NOMO-1 treated with DMSO at 0.1 percent for 48 hours (cell line): ENCODE measurements at regions not wholly inside any gene's neighbourhood (a gene's known extent, or its start where the extent isn't known, plus 50 kb on each side); places are given as distances from the start of the nearest gene placed in this dataset.
"Not testable (repeated sequence)": the region's sequence is repeated elsewhere in the genome, so short reads cannot be mapped to it uniquely, and the experiment has no call there.

ENCODE experiments used
- DNase-seq: peaks from one replicate; lab custom pipeline; 2025; ENCODE audit not compliant: unreplicated experiment; lab: John Stamatoyannopoulos, UW

DNA sequence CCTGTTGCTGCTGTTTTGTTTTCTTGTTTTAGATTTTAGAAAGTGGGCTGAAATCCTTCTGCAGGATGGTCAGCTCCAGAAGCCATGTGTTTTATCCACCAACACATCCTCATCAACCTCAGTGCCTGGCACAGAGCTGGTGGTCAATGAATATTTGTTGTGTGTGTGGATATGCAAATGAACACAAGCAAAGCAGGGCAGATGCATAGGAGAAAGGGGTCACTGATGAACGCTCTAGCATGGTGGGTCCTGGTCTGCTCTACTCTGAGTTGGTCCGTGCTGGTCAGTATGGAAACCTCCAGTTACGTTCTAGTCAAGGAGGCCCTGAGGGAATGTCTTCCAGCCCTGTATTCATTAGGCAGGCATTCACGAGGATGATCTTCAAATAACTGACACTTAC, 682.5 kb downstream of the QKI start:
- DNase-seq = no peak

DNA sequence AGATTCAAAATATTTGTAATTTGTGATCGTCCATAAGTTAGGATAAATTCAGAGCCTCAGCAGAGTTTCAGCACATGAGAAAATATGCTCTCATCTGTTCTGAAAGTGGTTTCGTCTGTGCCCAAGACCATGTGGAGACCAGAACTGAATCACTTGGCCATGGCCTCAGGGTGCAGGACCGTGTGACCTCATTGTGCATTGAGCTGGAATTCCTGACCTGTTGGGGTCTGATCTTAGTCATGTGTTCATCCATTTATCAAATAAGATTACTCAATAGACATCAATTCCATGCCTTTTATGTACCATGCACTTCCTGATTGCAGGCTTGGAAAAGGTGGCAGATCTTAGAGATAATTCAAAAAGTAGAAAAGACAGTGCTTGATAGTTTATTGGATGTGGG, 680.5 kb downstream of the QKI start:
- DNase-seq = no peak

DNA sequence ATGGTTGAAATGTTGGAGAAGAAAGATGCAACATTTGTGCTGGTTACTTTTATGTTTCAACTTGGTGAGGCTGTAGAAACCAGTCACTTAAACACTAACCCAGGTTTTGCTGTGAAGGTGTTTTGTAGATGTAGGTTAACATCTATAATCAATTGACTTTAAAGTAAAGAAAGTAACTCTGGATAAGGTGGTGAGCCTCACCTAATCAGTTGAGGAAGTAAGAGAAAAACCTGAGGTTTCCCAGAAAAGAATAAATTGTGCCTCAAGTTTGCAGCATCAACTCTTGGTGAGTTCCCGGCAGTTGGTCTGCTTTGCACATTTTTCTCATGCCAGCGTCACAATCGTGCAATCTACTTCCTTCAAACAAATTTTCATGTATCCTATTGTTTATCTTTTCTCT, 673.4 kb downstream of the QKI start:
- DNase-seq = no peak

DNA sequence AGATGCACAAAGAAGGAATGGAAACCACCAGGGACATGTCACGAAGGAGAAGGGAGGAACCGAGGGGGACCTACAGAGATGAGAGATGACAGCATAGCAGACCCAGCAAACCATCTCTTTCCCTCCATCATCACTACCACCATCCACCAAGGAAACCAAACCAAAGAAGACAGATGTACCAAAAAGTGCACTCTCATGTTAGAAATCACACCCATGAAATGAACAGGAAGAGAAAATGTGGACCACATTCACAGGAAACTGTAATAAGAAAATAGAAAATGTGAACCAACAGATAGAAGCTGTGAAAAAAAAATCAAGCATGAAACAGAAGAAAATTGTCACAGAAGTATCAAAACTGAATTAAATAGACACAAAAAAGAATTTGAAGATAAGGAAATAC, 672.7 kb downstream of the QKI start:
- DNase-seq = no peak

DNA sequence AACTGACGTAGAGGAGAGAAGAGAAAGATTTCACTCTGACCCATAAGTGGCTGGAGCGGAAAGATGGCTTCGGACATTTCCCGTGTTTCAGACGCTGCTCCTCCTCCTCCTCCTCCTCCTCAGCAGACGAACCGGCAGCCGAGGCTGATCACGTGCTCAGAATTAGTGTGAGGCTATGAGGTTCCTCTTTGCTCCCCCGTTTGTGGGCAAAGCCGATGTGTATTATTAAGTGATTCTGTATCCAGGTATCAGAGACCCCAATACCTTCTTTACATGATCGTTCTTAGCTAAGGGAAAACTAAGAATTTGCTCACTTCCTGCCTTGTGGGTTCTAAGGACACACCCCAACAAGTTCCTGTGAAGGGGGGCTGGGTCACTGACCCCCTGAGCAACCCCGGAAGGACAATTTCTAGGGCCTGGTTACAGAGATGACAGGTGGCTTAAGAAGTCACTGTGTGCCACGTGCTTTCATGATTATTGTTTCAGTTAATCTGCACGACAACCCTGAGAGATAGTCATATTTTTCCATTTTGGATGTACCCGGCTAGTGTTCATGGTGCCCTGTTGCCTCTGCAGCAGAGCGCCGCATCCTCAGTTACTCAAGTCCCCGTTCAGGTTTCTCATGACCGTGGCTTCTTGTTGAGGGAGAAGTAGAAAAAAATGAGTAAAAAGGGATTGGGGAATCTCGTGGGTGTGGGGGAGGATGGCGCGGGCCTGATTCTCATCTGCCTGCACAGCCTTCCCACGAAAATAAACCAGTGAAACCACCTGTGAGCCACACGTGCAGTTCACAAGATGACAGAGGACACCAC, 671.8 kb downstream of the QKI start:
- no peak for DNase-seq

DNA sequence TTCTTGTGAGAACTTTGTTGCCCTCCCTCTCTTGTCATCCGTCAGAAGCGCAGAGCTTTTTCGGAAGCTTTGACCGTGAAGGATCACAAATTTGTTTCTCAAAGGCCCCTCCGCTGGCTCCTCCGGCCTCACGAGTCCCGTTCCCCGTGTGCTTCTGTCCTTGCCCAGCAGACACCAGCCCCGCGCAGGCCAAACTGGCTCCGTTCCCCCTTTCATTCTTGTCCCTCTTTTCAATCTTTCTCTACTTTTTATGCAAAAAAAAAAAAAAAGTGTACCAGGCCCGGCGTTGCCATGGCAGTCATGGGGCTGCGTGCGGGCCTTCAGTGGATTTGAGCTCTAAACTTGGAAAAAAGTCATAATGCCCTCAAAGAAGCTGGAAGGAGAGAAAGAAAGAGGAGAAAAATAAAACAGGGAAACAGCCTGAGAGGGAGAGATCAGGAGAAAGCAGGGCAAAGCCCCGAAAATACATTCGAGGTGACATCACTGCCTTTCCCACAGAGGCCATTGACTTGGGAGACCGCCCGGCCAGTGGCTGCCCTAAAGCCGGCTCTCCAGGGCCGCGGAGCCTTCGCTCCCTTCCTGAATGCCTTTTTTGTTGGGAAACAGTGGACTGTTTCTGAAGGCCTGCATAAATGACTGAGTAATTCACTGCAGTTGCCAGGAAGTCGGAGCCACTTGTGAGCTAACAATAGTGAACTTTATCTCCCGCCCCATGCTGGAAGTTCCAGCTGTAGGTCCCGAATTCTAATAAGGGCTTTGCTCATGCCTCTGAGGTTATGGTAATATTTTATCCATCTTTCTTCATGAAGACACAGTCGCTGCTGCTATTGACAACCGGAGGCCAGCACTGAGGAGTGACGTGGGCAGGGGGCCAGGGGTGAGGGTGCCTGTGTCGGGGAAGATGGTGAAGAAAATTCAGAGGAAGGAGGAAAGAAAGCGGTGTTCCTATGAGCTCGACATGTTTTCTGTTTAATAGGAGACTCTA, 670.9 kb downstream of the QKI start:
- DNase-seq = no peak

DNA sequence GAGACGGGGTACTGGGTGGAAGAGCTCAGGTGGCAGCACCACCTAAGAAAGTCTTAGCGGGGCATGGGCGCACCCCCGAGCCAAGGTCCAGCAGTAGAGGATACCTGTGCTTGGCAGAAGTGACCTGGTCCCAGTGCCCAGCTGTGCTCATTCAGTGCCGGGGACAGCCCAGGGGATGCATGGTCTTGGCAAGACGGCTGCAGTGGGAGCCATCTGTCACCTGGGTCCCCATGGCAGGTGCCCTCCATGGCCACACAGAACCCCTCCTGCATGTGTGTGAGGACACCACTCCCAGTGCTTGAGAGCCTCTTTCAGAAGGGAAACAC, 664.7 kb downstream of the QKI start:
- no peak for DNase-seq

DNA sequence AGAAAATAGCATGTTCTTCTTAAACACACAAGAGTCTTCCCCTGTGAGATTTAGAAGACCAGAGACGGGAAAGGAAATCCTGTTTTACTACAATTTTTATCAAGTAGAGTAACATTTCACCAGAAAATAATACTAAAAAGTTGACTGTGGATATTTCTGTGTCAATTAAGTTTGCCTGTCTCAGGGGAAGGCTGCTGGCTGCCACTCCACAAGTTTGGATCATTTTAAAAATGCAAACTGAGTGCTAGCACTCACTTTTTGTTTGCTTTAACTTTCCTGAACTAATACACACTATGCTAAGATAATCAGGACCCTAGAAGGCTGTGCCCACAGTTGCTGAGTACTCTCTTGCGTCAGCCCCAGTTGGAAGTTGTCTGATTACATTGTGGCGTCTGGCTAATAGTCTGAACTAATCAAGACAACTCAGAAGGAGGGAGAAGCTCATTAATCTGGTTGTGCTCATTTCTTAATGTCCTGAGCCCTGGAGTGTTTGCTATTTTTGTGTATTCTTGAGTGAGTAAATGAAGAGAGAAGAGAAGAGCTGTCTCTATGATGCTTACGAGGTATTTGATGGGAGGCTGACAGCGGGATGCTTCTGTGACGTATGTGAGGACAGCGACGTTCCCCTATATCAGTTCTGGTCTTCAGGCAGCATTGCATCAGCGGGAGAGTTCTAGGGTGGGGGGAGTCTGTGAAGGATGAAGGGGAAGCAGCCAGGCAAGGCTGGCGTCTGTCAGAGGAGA, 664.2 kb downstream of the QKI start:
- DNase-seq = no peak

DNA sequence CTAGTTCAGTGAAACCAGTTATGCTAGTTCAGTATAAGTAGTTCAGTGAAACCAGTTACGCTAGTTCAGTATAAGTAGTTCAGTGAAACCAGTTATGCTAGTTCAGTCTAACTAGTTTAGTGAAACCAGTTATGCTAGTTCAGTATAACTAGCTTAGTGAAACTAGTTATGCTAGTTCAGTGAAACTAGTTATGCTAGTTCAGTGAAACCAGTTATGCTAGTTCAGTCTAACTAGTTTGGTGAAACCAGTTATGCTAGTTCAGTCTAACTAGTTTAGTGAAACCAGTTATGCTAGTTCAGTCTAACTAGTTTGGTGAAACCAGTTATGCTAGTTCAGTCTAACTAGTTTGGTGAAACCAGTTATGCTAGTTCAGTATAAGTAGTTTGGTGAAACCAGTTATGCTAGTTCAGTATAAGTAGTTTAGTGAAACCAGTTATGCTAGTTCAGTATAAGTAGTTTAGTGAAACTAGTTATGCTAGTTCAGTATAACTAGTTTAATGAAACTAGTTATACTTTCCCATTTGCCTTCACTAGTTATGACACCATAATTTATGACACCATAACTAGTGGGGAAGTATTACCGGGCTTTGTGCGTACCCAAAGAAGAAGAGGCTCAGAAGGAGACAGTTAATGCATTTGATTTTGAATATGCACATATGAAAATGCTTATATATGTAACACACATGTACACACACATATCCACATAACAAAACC, 662.5 kb downstream of the QKI start:
- not testable (repeated sequence) for DNase-seq

DNA sequence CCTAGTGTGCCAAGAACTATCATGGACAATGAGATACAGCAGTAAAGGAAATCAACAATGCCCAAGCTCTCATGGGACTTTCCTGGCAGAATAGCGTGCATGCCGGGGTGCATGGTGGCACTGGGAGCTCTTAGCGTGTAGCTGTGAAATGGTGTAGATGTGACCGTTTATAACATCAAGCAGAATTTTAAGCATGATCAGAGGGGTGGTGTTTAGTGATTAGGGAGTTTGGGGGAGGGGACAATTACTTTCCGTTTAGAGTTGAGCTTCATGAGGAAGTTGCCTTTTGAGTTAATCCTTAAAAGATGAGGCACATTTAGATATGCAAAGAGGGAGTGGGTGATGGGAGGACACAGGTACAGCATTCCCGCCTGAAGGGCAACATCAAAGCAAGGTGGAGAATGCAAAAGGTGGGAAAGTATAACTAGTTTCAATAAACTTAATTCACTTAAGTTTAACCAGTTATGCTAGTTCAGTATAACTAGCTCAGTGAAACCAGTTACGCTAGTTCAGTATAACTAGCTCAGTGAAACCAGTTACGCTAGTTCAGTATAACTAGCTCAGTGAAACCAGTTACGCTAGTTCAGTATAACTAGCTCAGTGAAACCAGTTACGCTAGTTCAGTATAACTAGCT, 661.6 kb downstream of the QKI start:
- no peak for DNase-seq

DNA sequence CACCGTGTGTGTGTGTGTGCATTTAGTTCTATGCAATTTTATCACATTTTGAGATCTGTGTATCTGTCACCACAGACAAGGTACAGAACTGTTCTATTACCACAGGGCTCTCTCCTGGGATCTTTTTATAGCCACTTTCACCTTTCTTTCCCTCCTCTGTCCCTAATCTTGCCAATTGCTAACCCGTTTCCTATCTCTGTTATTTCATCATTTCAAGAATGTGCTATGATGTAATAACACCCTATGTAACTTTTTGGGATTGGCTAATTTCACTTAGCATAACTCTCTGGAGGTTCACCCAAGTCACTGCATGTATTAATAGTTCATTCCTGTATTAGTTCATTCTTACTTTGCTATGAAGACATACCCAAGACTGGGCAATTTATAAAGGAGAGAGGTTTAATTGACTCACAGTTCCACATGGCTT, 657.7 kb downstream of the QKI start:
- DNase-seq = no peak

DNA sequence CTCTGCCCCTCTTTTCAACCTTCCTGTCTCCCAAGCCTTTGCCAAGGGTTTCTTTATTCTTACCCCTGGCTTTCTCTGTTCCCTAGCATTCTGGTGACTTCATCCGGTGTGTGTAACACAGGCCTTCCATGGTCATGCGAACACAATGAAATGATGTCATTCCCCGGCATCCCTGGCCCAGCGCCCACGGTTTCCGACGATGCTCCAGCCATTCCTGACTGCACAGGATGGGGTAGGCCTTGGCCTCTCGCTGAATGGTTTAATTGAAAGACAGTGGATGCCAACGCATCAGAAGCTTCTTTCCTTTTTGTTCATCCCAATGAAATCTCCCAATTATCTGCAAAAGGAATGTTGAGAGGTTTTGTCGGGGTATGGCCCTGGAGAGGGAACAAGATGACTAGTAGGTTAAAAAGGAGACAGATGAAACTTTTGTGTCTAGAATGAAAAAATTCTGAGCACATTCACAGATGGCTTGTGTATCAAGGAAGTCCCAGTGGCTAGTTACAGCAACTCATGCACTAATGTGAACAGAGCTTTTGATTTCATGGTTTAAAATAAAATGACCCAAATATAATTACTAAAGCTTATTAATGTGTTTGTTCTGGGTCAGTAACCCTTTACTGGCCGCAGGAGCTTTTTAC, 655.0 kb downstream of the QKI start:
- no peak for DNase-seq

DNA sequence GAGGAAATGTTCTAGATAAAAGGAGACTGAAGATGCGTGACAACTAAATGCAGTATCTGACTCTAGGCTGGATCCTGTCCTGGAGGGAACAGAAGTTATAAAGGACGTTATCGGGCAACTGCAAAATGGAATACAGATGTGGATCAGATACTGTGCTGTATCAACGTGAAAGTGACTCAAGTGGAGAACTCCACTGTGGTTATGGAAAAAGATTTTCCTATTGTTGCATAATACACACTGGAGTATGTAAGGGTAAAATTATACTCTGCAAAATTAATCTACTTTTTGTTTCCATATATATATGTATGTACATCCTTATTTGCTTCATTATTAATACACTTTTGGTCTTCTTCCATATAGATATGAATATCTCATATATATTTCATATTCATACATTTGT, 654.0 kb downstream of the QKI start:
- DNase-seq = no peak

DNA sequence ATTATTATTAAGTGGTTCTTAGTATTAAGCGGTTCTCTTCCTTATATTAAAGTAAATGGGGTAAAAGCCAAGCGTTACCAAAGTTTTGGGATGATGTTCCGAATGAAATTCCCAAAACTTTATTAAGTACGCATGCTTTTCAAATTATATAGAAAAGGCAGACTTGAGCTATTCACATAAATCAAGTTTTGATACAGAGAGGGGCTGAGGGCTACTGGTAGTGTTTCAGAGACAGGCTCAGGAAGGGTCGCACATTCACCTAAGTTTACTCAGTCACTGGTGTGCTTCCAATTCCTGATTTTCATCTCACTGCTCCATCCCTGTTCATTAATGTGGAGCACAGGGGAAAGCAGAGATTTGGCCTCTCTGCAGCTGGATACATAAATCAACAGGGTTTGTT, 652.2 kb downstream of the QKI start:
- no peak for DNase-seq

DNA sequence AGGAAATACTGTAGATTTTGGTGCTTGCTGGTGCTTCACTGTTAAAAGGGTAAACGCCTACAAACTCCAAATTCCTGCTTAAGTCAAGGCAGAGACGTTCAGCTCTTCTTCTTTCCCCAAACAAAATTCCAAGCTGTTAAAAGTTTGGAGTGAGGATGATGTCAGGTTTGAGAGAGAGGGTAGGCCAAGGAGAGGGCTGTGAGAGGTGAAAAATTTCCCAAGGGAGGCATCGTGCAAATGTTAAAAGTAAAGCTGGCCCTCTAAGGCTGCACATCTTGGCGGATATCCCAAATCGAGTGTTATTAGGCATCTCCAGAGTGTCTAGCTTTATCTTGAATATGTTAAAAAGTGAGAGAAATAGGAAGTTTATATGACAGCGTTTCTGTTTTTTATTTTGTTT, 651.8 kb downstream of the QKI start:
- no peak for DNase-seq

DNA sequence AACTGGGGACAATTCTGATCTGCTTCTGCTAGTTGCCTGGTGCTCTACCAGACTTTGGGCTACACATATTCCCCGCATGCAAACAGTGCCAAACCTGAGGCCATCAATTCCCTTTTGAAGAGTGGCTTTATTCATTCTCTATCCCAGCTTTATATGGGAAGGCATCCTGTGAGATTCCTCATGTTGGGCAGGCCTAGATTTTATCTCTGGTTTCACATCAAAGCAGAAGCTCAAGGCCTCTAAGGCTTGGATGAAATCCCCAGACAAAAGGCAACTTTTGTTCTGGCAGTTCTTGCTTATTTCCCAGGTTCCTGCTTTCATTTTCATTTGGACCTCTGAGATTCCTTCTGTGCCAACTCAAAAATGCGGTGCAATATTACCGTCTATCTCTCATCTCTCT, 648.8 kb downstream of the QKI start:
- DNase-seq = no peak

DNA sequence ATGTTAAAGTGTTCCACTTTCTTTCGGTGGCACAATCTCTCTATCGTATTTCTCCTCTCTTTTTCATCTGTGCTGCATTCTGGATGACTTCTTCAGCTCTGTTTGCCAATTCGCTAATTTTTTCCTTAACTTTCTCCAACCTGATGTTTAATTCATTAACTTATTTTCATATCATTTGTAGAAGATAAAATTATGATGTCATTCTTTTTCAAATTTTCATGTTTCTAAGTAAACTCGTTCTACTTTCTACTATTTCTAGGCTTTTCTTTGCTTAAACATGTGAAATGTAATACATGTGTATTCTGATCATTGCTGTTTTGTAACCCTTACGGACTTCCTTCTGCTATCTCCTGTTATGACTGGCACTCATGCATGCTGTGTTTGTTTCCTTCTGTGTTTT, 648.4 kb downstream of the QKI start:
- DNase-seq = no peak

DNA sequence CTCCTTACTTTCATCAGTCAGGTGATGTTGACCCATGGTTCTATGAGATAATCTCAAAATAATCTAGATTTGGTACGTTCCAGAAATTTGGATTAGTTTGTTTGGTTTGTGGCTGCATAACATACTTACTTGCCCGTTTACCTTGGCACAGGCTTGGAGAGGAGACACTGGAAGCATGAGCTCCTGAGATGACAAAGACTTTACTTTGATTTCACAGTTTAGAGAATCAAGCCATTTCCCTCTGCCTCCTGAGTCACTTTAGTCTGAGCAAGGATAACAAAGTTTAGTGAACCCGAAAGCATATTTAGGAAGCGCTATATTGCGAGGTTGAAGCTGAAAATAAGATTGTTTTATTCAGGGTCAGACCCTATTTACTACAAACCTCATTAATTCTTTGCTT, 643.4 kb downstream of the QKI start:
- no peak for DNase-seq

DNA sequence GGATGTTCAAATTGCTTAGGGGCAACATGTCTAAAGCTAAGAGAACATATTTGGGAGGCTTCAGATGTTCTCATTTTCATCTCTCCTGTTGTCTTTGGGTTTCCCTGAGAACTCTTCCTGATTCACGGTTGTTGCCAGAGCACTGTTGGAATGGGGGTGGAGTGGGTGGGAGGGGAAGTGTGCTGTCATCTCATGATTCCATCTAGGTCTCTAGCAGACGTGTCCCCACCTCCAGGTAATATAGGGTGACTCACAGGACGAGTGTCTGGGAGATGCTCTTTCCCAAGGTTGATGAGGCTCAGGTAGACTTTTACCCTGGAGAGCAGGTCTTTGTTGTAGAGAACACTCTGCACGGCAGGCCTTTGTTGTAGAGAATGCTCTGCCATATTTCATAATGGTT, 636.9 kb downstream of the QKI start:
- DNase-seq = no peak

DNA sequence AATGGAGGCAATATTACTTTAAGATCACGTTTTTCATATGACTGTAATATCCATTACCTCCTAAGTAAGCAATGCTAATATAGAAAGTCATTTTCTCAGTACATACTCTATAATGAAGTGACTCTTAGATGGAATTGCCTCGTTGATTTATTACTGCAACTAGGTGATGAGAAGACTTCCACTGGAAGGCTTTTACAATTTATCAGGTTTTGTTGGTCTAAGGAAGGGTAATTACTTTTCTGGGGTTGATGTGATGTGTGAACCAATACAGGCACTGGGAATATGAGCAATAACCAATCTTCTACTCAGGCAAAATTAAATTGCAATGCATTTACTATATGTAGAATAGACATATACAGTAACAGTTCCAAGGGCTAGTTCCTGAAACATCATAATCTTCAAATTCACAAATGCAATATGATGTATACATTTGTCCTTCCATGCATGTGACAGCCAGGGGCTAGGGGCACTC, 635.0 kb downstream of the QKI start:
- no peak for DNase-seq
